ENCODE measurements at regions not wholly inside any gene's neighbourhood (a gene's known extent, or its start where the extent isn't known, plus 50 kb on each side); places are given as distances from the start of the nearest gene placed in this dataset.
"Not testable (repeated sequence)": the region's sequence is repeated elsewhere in the genome, so short reads cannot be mapped to it uniquely, and the experiment has no call there.

DNA sequence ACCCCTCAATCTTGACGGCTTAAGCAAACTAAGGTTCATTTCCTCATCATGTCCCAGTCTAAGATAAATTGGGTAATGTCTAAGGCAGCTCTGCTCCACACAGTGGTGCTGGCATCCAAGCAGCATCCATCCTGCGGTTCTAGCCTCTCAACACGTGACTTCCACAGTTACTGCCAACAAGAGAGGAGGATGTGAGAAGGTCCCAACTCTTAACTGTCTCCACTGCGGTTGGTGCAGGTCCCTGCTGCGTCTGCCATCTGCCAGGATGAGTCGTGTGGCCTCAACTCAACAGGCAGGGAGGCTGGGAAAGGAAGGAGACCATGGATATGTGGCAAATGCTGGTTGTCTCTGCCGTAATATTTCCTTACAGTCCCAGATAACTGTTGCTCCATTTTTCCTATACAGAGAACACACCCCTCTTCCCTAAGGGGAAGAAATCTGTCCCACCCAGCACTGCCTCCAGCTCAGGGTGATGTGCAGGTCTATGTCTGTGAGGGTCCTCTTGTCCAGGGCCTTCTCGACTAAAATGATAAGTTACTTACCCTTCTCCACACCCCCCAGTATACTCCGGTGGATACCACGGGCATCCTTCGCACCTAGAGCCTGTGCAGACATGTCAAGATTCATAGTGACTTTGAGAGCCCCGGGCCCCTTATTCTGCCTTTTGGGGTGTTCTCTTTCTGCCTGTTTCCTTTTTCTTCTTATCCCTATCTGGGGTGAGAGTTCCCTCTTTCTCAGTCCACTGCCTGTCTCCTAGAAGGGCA is 64.7 kb downstream of the KCNJ18 start:
- DNase-seq (ENCODE audit: low spot score): no peak
- intact Hi-C loops (cut with DNase I): no loop called here

DNA sequence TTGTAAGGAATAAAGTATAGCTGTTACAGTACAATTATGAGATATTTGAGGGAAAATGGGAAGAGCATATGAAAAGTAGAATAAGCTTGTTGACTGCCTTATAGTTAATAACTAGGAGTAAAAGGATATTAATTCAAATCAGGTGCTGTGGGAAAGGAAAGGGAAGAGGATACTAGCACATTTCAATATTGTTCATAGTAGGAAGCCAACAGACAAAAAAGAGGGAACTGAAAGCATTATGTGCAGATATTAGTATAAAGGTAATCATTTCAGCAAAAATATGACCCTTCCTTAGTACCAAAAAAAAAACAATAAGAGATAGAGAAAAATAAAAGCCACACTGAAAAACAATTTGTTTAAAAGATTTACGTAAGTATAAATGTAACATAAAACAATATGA is 67.3 kb downstream of the KCNJ18 start:
- intact Hi-C loops (cut with DNase I); DNase-seq (ENCODE audit: low spot score): not testable (repeated sequence)

DNA sequence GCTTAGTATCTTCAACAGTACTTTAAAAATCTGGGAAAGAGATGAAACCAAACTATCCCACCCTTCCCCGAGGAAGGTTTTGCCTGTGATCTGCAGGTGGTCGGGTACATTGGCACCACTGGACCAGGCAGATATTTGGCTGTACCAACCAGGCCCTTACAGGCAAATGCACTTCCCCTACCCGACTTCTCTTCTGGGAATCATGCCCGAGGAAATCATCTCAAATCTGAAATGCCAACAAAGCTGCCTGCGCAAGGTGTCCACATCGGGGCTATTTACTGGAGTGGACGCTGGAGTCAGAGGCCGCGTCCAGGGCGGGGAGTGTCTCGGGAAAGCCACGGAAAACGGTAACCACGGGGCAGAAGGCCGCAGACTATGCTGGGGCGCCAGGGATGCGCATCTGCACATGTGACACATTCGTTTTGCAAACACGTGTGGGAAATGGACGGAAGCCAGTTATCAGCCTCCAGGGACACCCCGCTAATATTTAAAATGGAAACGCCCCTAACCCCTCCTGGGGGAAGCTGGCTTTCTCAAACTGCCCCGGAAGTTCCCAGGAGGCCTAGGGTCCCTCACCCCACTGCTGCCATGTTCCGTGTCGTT is 71.5 kb downstream of the KCNJ18 start:
- DNase-seq (ENCODE audit: low spot score): peak; percentile 71
- intact Hi-C loops (cut with DNase I): not testable (repeated sequence)

GRCh38 chr17:21765651-21766290 is 73.4 kb downstream of the KCNJ18 start:
- intact Hi-C loops (cut with DNase I); DNase-seq (ENCODE audit: low spot score): not testable (repeated sequence)

DNA sequence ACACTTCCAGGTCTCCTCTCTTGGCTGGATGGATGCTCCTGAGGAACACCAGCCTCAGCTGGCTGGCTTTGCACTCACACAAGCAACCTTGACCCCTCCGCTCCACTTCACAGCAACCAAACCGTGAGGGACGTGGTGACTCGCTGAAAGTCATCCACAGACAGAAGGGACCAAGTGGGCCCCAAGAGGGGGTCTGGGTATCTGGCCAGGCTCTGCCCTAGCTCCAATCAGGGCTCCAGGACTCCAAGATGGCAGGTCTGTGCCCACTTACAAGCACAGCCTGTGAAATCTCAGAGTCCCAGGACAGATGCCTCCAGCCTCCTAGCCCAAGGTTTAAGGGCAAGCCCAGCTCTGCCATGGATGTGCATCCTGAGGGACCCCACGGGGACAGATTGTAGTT is 74.2 kb downstream of the KCNJ18 start:
- peak; percentile 55 for DNase-seq (ENCODE audit: low spot score)
- intact Hi-C loops (cut with DNase I): not testable (repeated sequence)

GRCh38 chr17:21767162-21768156 is 75.1 kb downstream of the KCNJ18 start:
- intact Hi-C loops (cut with DNase I); DNase-seq (ENCODE audit: low spot score): not testable (repeated sequence)

DNA sequence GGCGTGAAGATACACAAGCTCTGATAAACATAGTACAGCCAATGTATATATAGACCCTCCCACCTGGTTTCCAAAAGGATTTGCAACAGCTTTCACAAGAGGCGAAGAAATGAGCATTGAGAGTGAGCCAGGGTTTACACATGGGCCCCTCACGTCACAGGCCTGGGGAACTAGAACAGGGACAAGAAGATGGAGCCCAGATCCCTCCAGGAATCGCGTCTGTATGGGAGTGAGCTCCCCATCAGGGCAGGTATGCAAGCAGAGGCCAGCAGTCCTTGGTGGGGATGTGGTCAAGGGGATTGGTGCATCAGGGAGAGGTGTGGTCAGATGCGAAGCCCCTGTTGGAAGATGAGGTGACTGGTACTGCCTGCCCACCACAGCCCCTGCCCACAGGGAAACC is 75.9 kb downstream of the KCNJ18 start:
- intact Hi-C loops (cut with DNase I): not testable (repeated sequence)
- DNase-seq (ENCODE audit: low spot score): peak; percentile 72

- intact Hi-C loops (cut with DNase I): not testable (repeated sequence)
- DNase-seq (ENCODE audit: low spot score): peak; percentile 79
Observed at GRCh38 chr17:21768729-21769462, 76.6 kb downstream of the KCNJ18 start.

DNA sequence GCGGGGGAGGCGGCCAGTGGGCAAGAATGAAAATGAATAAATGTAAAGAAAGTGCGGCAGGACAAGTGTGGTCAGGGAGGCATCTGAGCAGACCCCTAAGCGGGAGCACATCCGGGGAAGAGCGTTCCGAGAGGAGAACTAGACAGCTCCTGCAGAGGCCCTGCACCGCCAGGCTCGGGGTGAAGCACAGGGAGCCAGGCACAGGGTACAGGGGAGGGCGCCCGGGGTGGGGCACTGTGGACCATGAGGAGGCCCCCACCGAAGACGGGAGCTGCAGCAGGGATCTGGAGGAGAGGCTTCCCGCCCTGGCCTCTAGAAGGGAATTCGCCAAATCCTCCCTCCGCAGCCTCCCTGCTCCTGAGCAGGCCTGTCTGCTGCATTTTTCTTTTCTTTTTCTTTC is 77.5 kb downstream of the KCNJ18 start:
- peak; percentile 80 for DNase-seq (ENCODE audit: low spot score)
- intact Hi-C loops (cut with DNase I): not testable (repeated sequence)

DNA sequence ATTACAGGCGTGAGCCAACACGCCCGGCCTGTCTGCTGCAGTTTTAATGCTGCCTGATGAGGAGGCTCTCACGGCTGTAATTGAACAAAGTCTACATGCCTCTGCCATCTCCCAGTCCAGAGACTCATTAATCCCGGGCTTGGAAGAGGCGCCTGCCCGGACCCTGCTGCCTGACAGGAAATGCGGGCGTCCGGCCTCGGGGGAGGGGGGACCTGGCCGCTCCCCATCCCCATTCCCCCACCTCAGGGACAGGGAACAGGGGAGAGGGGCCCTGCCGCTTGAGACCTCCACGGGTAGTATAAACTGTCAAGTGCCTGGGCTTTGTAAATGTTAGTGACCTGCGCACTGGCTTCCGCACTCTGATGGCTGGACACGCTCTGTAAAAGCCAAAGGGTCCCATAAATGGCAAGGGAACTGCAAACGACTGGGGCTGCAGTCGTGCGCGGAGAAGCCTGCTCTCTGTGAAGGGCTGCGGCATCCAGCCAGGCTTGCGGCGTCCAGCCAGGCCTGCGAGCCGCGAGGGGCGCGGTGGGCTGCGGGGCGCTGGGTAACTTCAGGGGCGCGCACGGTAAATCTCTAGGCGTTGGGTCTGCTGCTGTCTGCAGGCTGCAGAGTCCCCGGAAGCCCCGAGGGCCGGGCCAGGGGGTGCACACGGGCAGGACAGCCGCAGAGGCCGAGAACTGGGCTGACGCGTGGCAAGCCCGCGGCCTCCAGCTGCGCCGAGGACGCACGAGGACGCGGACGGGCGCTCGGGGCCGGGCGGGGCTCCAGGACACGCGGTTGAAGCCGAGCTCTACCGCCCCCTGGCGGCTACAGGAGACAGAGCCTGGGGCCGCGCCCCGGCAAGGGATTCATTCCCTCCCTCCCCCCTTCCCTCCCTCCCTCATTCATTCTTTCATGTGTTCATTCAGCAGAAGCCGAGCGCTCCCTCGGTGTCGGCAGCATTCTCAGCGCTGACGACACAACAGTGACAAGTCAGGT is 78.4 kb downstream of the KCNJ18 start:
- DNase-seq (ENCODE audit: low spot score): peak; percentile 53
- intact Hi-C loops (cut with DNase I): not testable (repeated sequence)

GRCh38 chr17:21772321-21772720 is 80.0 kb downstream of the KCNJ18 start:
- peak; percentile 67 for DNase-seq (ENCODE audit: low spot score)
- intact Hi-C loops (cut with DNase I): no loop called here

- peak; percentile 55 for DNase-seq (ENCODE audit: low spot score)
- intact Hi-C loops (cut with DNase I): not testable (repeated sequence)
Observed at GRCh38 chr17:21772991-21773713, 80.8 kb downstream of the KCNJ18 start.

DNA sequence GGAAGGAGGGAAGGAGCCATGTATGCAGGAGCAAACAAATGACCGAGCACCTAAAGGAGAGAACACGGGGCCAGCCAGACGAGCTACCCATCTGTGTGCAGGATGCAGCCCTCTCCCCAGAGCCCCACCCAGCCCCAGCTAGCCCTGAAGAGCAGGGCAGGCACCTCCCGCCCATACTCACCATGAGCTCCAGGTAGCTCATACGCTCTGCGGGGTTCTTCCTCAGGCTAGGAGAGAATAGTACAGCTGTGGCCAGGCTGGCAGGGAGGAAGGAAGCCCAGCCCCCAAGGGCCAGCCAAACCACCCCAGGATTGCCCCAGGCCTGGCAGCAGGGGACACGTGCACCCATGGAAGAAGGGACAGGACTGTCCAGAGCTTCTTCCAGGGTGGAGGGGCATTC is 81.9 kb downstream of the KCNJ18 start:
- DNase-seq (ENCODE audit: low spot score): no peak
- intact Hi-C loops (cut with DNase I): no loop called here

- intact Hi-C loops (cut with DNase I); DNase-seq (ENCODE audit: low spot score): not testable (repeated sequence)
Observed at GRCh38 chr17:21775566-21775965, 83.2 kb downstream of the KCNJ18 start.

GRCh38 chr17:21776921-21777320 is 84.6 kb downstream of the KCNJ18 start:
- intact Hi-C loops (cut with DNase I); DNase-seq (ENCODE audit: low spot score): not testable (repeated sequence)

DNA sequence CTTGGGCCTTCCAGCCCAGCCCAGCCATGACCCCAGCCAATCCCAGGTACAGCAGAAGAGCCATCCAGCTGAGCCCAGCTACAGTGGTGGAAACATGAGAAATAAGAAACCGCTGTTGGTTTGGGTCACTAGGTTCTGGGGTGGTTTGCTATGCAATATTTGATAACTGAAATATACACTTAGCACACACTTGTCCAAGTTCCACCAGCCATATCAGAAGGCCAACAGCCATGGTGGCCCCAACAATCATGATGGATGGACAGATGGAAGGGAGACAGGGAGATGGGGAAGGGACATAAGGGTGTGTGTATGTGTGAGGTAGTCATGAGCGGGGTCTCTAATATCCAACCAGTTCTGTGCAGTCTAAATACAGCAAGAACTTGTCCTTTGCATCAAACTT is 86.5 kb downstream of the KCNJ18 start:
- DNase-seq (ENCODE audit: low spot score); intact Hi-C loops (cut with DNase I): not testable (repeated sequence)
